Smooth muscle cell (in vitro differentiated cells): ENCODE measurements at regions not wholly inside any gene's neighbourhood (a gene's known extent, or its start where the extent isn't known, plus 50 kb on each side); places are given as distances from the start of the nearest gene placed in this dataset.

Experiments used
- DNase-seq: peaks from one replicate; lab custom pipeline; 2025; ENCODE audit not compliant: unreplicated experiment; lab: John Stamatoyannopoulos, UW
- H2AFZ ChIP-seq: fragments of 200-600 bp; sonication (generic); 2 replicates; pipeline ENCODE4 v1.6.0; 2016; ENCODE audit warnings: antibody characterized with exemption, low read depth, mild to moderate bottlenecking
- H3F3A ChIP-seq: fragments of 200-600 bp; sonication (generic); 2 replicates; pipeline ENCODE4 v1.6.0; 2017; ENCODE audit warnings: antibody characterized with exemption, low read depth
- H3K27ac ChIP-seq: fragments of 200-600 bp; sonication (generic); 2 replicates; pipeline ENCODE4 v1.5.1; 2016; ENCODE audit warnings: low read depth, mild to moderate bottlenecking
- H3K27me3 ChIP-seq: fragments of 200-600 bp; sonication (generic); 2 replicates; pipeline ENCODE4 v1.6.1; 2016; ENCODE audit warnings: low read depth, mild to moderate bottlenecking
- H3K36me3 ChIP-seq: fragments of 200-600 bp; sonication (generic); 2 replicates; pipeline ENCODE4 v1.5.1; 2016; ENCODE audit warnings: low read depth
- H3K4me1 ChIP-seq: fragments of 200-600 bp; sonication (generic); 2 replicates; pipeline ENCODE4 v1.5.1; 2016; ENCODE audit warnings: low read depth
- H3K4me2 ChIP-seq: fragments of 200-600 bp; sonication (generic); 2 replicates; pipeline ENCODE4 v1.6.0; 2016; ENCODE audit warnings: mild to moderate bottlenecking
- H3K4me3 ChIP-seq: fragments of 200-600 bp; sonication (generic); 2 replicates; pipeline ENCODE4 v1.5.1; 2016; ENCODE audit warnings: mild to moderate bottlenecking
- H3K79me2 ChIP-seq: fragments of 200-600 bp; sonication (generic); 2 replicates; pipeline ENCODE4 v1.6.0; 2016; ENCODE audit warnings: low read depth, mild to moderate bottlenecking
- H3K9ac ChIP-seq: fragments of 200-600 bp; sonication (generic); 2 replicates; pipeline ENCODE4 v1.6.0; 2016; ENCODE audit warnings: low read depth
- H3K9me3 ChIP-seq: fragments of 200-600 bp; sonication (generic); replicated peaks from 2 replicates; pipeline ENCODE4 v1.5.1; 2016; ENCODE audit warnings: low read depth
- H4K20me1 ChIP-seq: fragments of 200-600 bp; sonication (generic); 2 replicates; pipeline ENCODE4 v1.6.0; 2016; ENCODE audit warnings: low read depth
- WGBS: methylation state at CpG from one replicate; pipeline ENCODE4 v1.1.7; 2016; ENCODE audit warnings: low lambda C conversion rate; 5-methylcytosine and 5-hydroxymethylcytosine counted together
- TF ChIP-seq, protein P1 (sequence below): fragments of 200-600 bp; sonication (generic); IDR thresholded peaks from 2 replicates; pipeline ENCODE4 v1.5.1; 2017; ENCODE audit warnings: borderline replicate concordance, mild to moderate bottlenecking, antibody characterized with exemption; ENCODE audit not compliant: insufficient read depth, poor library complexity, severe bottlenecking

DNA sequence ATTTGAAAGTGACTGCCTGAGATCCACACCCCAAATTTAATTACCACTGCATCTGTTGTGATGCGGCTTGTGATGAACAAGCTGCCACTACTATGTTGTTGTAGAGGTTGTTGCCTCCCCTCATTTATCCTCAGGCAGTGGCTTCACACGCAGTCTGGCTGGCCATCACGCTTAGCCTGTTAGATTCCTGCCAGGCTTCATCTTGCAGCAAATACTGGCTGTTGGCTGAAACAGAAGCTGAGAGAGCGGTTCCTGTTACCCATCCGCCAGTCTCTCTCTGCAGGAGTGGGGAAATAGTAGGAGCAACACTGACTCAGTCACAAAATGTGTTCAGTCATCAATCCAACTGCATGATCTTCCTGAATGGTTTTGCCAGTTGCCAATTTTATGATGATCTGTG, 934.4 kb downstream of the FLRT2 start:
- no peak overlapping the region for H3K9ac ChIP-seq
- H3F3A ChIP-seq = no peaks in the 10 kb centered on the region
- H3K36me3 ChIP-seq = no peaks in the 10 kb centered on the region
- H3K27ac ChIP-seq = no peak overlapping the region
- H2AFZ ChIP-seq = no peak overlapping the region
- no peaks in the 10 kb centered on the region for H3K79me2 ChIP-seq
- TF ChIP-seq, protein P1, sequence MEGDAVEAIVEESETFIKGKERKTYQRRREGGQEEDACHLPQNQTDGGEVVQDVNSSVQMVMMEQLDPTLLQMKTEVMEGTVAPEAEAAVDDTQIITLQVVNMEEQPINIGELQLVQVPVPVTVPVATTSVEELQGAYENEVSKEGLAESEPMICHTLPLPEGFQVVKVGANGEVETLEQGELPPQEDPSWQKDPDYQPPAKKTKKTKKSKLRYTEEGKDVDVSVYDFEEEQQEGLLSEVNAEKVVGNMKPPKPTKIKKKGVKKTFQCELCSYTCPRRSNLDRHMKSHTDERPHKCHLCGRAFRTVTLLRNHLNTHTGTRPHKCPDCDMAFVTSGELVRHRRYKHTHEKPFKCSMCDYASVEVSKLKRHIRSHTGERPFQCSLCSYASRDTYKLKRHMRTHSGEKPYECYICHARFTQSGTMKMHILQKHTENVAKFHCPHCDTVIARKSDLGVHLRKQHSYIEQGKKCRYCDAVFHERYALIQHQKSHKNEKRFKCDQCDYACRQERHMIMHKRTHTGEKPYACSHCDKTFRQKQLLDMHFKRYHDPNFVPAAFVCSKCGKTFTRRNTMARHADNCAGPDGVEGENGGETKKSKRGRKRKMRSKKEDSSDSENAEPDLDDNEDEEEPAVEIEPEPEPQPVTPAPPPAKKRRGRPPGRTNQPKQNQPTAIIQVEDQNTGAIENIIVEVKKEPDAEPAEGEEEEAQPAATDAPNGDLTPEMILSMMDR = no peak
- DNase-seq = no peak
- no peaks in the 10 kb centered on the region for H4K20me1 ChIP-seq
- no peaks in the 10 kb centered on the region for H3K9me3 ChIP-seq
- no peaks in the 10 kb centered on the region for H3K27me3 ChIP-seq
- no peak overlapping the region for H3K4me3 ChIP-seq
- no peak overlapping the region for H3K4me2 ChIP-seq
- H3K4me1 ChIP-seq = no peaks in the 10 kb centered on the region
- WGBS = 86% methylated on average over 5 of the region's 5 CpGs

DNA sequence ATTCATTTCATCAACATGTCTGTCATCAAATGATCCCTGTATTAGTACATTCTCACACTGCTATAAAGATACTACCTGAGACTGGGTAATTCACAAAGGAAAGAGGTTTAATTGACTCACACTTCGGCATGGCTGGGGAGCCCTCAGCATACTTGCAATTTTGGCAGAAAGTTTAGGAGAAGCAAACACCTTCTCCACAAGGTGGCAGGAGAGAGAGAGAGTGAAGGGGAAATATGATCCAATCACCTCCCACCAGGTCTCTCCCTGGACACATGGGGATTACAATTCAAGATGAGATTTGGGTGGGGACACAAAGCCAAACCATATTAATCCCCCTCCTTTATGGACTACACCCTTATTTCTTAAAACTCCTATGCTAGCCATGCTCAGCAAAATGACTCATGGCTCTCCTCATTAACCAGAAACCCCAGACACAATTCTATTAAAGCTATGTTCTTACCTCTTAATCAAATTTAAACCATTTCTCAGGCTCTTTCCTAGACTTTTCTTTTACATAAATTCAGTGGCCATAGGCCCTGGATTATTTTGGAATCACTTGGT, 932.3 kb downstream of the FLRT2 start:
- Histone ChIP-seq H3K4me3 (no peak overlapping the region), H2AFZ (no peak overlapping the region), H3K4me1 (no peaks in the 10 kb centered on the region), H3K9ac (no peak overlapping the region), H3K4me2 (no peak overlapping the region), H3K27ac (no peak overlapping the region), H3K27me3 (no peaks in the 10 kb centered on the region), H3K36me3 (no peaks in the 10 kb centered on the region), H4K20me1 (no peaks in the 10 kb centered on the region), H3F3A (no peaks in the 10 kb centered on the region), H3K79me2 (no peaks in the 10 kb centered on the region), H3K9me3 (no peaks in the 10 kb centered on the region)
- 72% methylated on average over 1 of the region's 1 CpG for WGBS
- TF ChIP-seq, protein P1 = peak; percentile 46
- no peak for DNase-seq

DNA sequence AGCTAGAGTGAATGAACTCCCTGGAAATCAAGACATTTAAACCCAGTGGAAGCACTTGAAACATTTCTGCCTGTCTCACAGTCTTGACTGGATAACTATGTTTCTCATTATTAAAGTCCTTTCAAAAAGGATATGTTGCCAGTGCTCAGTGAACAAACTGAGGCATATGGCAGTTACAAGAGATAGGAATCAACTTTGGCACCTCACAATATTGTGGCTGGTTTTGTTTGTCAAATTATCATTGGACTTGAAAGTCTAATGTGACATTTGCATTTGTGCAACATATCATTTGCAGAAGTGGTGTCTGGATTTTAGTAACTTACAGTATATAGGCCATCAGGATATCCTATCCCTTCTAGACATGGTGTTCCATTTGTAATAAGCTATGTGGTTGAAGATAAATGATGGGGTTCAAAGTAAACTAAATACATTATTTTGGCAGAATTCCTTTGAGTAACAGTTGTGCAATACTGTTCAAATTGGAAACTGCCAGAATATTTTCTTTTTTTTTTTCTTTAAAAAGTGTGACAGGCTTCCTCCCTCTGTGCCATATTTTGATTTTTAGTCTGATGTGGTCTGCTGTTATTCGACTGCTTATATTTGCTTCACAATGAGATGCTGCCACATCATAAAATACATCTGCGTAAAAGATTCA, 927.7 kb downstream of the FLRT2 start:
- H3K4me1 ChIP-seq = no peaks in the 10 kb centered on the region
- no peaks in the 10 kb centered on the region for H3K79me2 ChIP-seq
- TF ChIP-seq, protein P1 = no peak
- no peak for DNase-seq
- no peak overlapping the region for H2AFZ ChIP-seq
- H3K9me3 ChIP-seq = no peaks in the 10 kb centered on the region
- no peaks in the 10 kb centered on the region for H3K36me3 ChIP-seq
- H4K20me1 ChIP-seq = no peaks in the 10 kb centered on the region
- H3K9ac ChIP-seq = no peak overlapping the region
- WGBS = 94% methylated on average over 2 of the region's 2 CpGs
- no peak overlapping the region for H3K4me2 ChIP-seq
- no peaks in the 10 kb centered on the region for H3F3A ChIP-seq
- no peak overlapping the region for H3K27ac ChIP-seq
- H3K4me3 ChIP-seq = no peak overlapping the region
- peaks cover 5% of the 10 kb centered on the region for H3K27me3 ChIP-seq

DNA sequence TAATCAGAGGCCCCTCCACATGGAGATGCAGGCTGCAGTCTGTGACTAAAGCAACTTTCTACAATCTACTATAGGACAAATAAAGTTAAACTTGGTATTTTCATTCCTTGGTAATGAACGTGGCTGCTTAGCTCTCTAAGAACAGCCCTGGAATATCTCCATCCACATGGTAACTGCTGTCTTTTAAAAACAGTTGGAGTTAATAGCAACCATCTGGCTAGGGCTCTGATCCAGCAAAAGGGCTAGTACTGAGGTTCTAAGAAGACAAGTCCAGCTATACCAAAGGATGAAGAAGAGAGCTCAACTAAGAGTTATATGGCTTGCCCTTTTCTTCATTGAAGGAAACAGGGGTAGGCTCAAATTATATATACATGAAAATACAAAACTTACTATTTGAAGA, 920.1 kb downstream of the FLRT2 start:
- no peak for DNase-seq
- H3K27me3 ChIP-seq = peaks cover 5% of the 10 kb centered on the region
- H2AFZ ChIP-seq = no peak overlapping the region
- no peaks in the 10 kb centered on the region for H3K79me2 ChIP-seq
- no peaks in the 10 kb centered on the region for H4K20me1 ChIP-seq
- H3K9me3 ChIP-seq = no peaks in the 10 kb centered on the region
- no peak overlapping the region for H3K4me2 ChIP-seq
- H3K4me3 ChIP-seq = no peak overlapping the region
- no peak overlapping the region for H3K9ac ChIP-seq
- no peaks in the 10 kb centered on the region for H3K36me3 ChIP-seq
- TF ChIP-seq, protein P1 = no peak
- no peak overlapping the region for H3K27ac ChIP-seq
- H3F3A ChIP-seq = no peaks in the 10 kb centered on the region
- no peaks in the 10 kb centered on the region for H3K4me1 ChIP-seq
- WGBS = 50% methylated on average over 1 of the region's 1 CpG
